ENCODE measurements at regions not wholly inside any gene's neighbourhood (a gene's known extent, or its start where the extent isn't known, plus 50 kb on each side); places are given as distances from the start of the nearest gene placed in this dataset.

GRCh38 chr22:47280301-47280700, 517.9 kb downstream of the TBC1D22A start:
- H2AFZ ChIP-seq (ENCODE audit: insufficient read depth, low read depth, low read length, poor library complexity, severe bottlenecking): no peak overlapping the region
- CTCF ChIA-PET: no interaction called here
- intact Hi-C loops (cut with micrococcal nuclease): no loop called here
- no CpG with 5 or more reads among the region's 6 CpGs for WGBS (ENCODE audit: insufficient coverage)
- ATAC-seq (ENCODE audit: low read depth) (no peak), DNase-seq (no peak)
- Mint-ChIP-seq H3K4me1 (no peaks in the 10 kb centered on the region), H3K4me3 (no peak overlapping the region), H3K9me3 (ENCODE audit: insufficient read depth) (no peaks in the 10 kb centered on the region), H3K27me3 (peaks cover 7% of the 10 kb centered on the region), H3K27ac (no peak overlapping the region)
- H3K4me2 ChIP-seq (replicated peaks; ENCODE audit: low read depth, low read length, poor library complexity, severe bottlenecking): no peak overlapping the region
- TF ChIP-seq EZH2 (IDR thresholded peaks at IDR 0.05; ENCODE audit: borderline replicate concordance, insufficient read depth, low read depth, low read length, poor library complexity, severe bottlenecking): no peak
- TF ChIP-seq, protein P1, sequence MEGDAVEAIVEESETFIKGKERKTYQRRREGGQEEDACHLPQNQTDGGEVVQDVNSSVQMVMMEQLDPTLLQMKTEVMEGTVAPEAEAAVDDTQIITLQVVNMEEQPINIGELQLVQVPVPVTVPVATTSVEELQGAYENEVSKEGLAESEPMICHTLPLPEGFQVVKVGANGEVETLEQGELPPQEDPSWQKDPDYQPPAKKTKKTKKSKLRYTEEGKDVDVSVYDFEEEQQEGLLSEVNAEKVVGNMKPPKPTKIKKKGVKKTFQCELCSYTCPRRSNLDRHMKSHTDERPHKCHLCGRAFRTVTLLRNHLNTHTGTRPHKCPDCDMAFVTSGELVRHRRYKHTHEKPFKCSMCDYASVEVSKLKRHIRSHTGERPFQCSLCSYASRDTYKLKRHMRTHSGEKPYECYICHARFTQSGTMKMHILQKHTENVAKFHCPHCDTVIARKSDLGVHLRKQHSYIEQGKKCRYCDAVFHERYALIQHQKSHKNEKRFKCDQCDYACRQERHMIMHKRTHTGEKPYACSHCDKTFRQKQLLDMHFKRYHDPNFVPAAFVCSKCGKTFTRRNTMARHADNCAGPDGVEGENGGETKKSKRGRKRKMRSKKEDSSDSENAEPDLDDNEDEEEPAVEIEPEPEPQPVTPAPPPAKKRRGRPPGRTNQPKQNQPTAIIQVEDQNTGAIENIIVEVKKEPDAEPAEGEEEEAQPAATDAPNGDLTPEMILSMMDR (IDR thresholded peaks at IDR 0.05): no peak
- H3K79me2 ChIP-seq (ENCODE audit: control insufficient read depth, insufficient read depth, low read length): no peaks in the 10 kb centered on the region
- H3K9ac ChIP-seq (ENCODE audit: low read length): no peak overlapping the region
- POLR2A ChIA-PET: no interaction called here
- H3K27me3 ChIP-seq (replicated peaks in 1 of 4; ENCODE audit: control extremely low read depth in 1 of 4, control insufficient read depth in 3 of 4, insufficient read depth in 4 of 4, low read length in 3 of 4): peaks cover 0 to 3% (median 1%) of the 10 kb centered on the region in 4 experiments
- no peaks in the 10 kb centered on the region for H3K9me3 ChIP-seq (ENCODE audit: control extremely low read depth in 1 of 3, control insufficient read depth in 2 of 3, insufficient read depth in 1 of 3, low read length in 2 of 3)
- H3K4me3 ChIP-seq (ENCODE audit: control extremely low read depth in 1 of 5, extremely low read depth in 1 of 5, insufficient read depth in 1 of 5, low read depth in 2 of 5, low read length in 4 of 5): no peak overlapping the region
- H3K27ac ChIP-seq (ENCODE audit: low read length in 2 of 2): no peak overlapping the region
- no peaks in the 10 kb centered on the region for H4K20me1 ChIP-seq (ENCODE audit: control insufficient read depth, insufficient read depth, low read length, poor library complexity, severe bottlenecking)
- no peaks in the 10 kb centered on the region for H3K4me1 ChIP-seq (ENCODE audit: control insufficient read depth in 2 of 2, insufficient read depth in 2 of 2, low read length in 2 of 2)
- H3K36me3 ChIP-seq (replicated peaks in 1 of 2; ENCODE audit: control extremely low read depth in 1 of 2, control insufficient read depth in 1 of 2, extremely low read depth in 1 of 2, insufficient read depth in 2 of 2, low read length in 1 of 2): no peaks in the 10 kb centered on the region

DNA sequence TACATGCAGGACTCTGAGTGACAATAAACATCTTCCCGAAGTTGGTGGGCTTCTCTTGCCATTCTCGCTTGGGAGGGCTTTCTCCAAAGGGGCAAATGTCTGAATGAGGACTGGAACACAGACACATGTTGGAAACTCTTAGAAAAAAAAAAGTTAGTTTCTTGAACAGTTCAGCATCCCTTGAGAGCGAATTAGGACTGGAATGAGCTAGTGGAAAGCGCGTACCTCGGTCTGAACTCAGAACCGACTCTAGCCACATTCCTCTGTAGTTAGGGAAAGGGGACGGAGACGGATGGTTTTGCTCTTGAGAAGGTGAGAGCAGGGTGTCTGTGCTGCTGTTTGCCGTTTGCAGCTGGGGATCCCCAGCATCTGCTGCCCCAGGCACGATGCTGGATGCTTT, 517.3 kb downstream of the TBC1D22A start:
- DNase-seq (no peak), ATAC-seq (ENCODE audit: low read depth) (no peak)
- no peaks in the 10 kb centered on the region for H3K36me3 ChIP-seq (replicated peaks in 1 of 2; ENCODE audit: control extremely low read depth in 1 of 2, control insufficient read depth in 1 of 2, extremely low read depth in 1 of 2, insufficient read depth in 2 of 2, low read length in 1 of 2)
- peaks cover 0 to 3% (median 1%) of the 10 kb centered on the region in 4 experiments for H3K27me3 ChIP-seq (replicated peaks in 1 of 4; ENCODE audit: control extremely low read depth in 1 of 4, control insufficient read depth in 3 of 4, insufficient read depth in 4 of 4, low read length in 3 of 4)
- H3K27ac ChIP-seq (ENCODE audit: low read length in 2 of 2): no peak overlapping the region
- no peak for TF ChIP-seq EZH2 (IDR thresholded peaks at IDR 0.05; ENCODE audit: borderline replicate concordance, insufficient read depth, low read depth, low read length, poor library complexity, severe bottlenecking)
- TF ChIP-seq, protein P1 (IDR thresholded peaks at IDR 0.05): no peak
- ChIA-PET POLR2A (no interaction called here), CTCF (interaction anchor here (1.2 kb wide), 1 partner anchor 66 kb away, joined by 3 read pairs; no protein-coding TSS in a partner anchor)
- WGBS (ENCODE audit: insufficient coverage): 87% methylated on average over 11 of the region's 11 CpGs
- Mint-ChIP-seq H3K4me1 (no peaks in the 10 kb centered on the region), H3K27ac (no peak overlapping the region), H3K4me3 (no peak overlapping the region), H3K9me3 (ENCODE audit: insufficient read depth) (no peaks in the 10 kb centered on the region), H3K27me3 (peaks cover 7% of the 10 kb centered on the region)
- no peak overlapping the region for H3K9ac ChIP-seq (ENCODE audit: low read length)
- no peaks in the 10 kb centered on the region for H3K4me1 ChIP-seq (ENCODE audit: control insufficient read depth in 2 of 2, insufficient read depth in 2 of 2, low read length in 2 of 2)
- no peak overlapping the region for H3K4me3 ChIP-seq (ENCODE audit: control extremely low read depth in 1 of 5, extremely low read depth in 1 of 5, insufficient read depth in 1 of 5, low read depth in 2 of 5, low read length in 4 of 5)
- intact Hi-C loops (cut with micrococcal nuclease): no loop called here
- H3K79me2 ChIP-seq (ENCODE audit: control insufficient read depth, insufficient read depth, low read length): no peaks in the 10 kb centered on the region
- no peaks in the 10 kb centered on the region for H3K9me3 ChIP-seq (ENCODE audit: control extremely low read depth in 1 of 3, control insufficient read depth in 2 of 3, insufficient read depth in 1 of 3, low read length in 2 of 3)
- no peak overlapping the region for H3K4me2 ChIP-seq (replicated peaks; ENCODE audit: low read depth, low read length, poor library complexity, severe bottlenecking)
- H2AFZ ChIP-seq (ENCODE audit: insufficient read depth, low read depth, low read length, poor library complexity, severe bottlenecking): no peak overlapping the region
- no peaks in the 10 kb centered on the region for H4K20me1 ChIP-seq (ENCODE audit: control insufficient read depth, insufficient read depth, low read length, poor library complexity, severe bottlenecking)
